ENCODE measurements at regions not wholly inside any gene's neighbourhood (a gene's known extent, or its start where the extent isn't known, plus 50 kb on each side); places are given as distances from the start of the nearest gene placed in this dataset.
A peak's percentile ranks its signal among the peaks of the same experiment; 100 is the strongest.
"Not testable (repeated sequence)": the region's sequence is repeated elsewhere in the genome, so short reads cannot be mapped to it uniquely, and the experiment has no call there.

GRCh38 chr14:44385906-44386305 lies 121.2 kb downstream of the FSCB start:
- no peak for DNase-seq (ENCODE audit: low read depth)

GRCh38 chr14:44385296-44385695 lies 121.8 kb downstream of the FSCB start:
- DNase-seq (ENCODE audit: low read depth): not testable (repeated sequence)

GRCh38 chr14:44384601-44385293 lies 122.3 kb downstream of the FSCB start:
- DNase-seq (ENCODE audit: low read depth): not testable (repeated sequence)

- DNase-seq (ENCODE audit: low read depth): no peak
Observed at GRCh38 chr14:44384093-44384492, 123.0 kb downstream of the FSCB start.

GRCh38 chr14:44383636-44384035 lies 123.4 kb downstream of the FSCB start:
- no peak for DNase-seq (ENCODE audit: low read depth)

- no peak for DNase-seq (ENCODE audit: low read depth)
Observed at GRCh38 chr14:44379292-44379977, 127.6 kb downstream of the FSCB start.

GRCh38 chr14:44374906-44375305 lies 132.2 kb downstream of the FSCB start:
- no peak for DNase-seq (ENCODE audit: low read depth)

GRCh38 chr14:44372807-44373489 lies 134.1 kb downstream of the FSCB start:
- DNase-seq (ENCODE audit: low read depth): no peak

- no peak for DNase-seq (ENCODE audit: low read depth)
Observed at GRCh38 chr14:44372231-44372630, 134.9 kb downstream of the FSCB start.

GRCh38 chr14:44370727-44371126 lies 136.4 kb downstream of the FSCB start:
- no peak for DNase-seq (ENCODE audit: low read depth)

- no peak for DNase-seq (ENCODE audit: low read depth)
Observed at GRCh38 chr14:44369401-44370123, 137.5 kb downstream of the FSCB start.

GRCh38 chr14:44361083-44361482 lies 146.0 kb downstream of the FSCB start:
- no peak for DNase-seq (ENCODE audit: low read depth)

- DNase-seq (ENCODE audit: low read depth): no peak
Observed at GRCh38 chr14:44353805-44354204, 153.3 kb downstream of the FSCB start.

- no peak for DNase-seq (ENCODE audit: low read depth)
Observed at GRCh38 chr14:44352201-44352600, 154.9 kb downstream of the FSCB start.

GRCh38 chr14:44347316-44347715 lies 159.8 kb downstream of the FSCB start:
- no peak for DNase-seq (ENCODE audit: low read depth)

GRCh38 chr14:44341116-44341515 lies 166.0 kb downstream of the FSCB start:
- no peak for DNase-seq (ENCODE audit: low read depth)

GRCh38 chr14:44339862-44340261 lies 167.2 kb downstream of the FSCB start:
- no peak for DNase-seq (ENCODE audit: low read depth)

GRCh38 chr14:44339231-44339630 lies 167.9 kb downstream of the FSCB start:
- DNase-seq (ENCODE audit: low read depth): no peak

GRCh38 chr14:44317441-44317746 lies 189.7 kb downstream of the FSCB start:
- DNase-seq (ENCODE audit: low read depth): no peak

- DNase-seq (ENCODE audit: low read depth): peak; percentile 77
Observed at GRCh38 chr14:44316647-44317440, 190.2 kb downstream of the FSCB start.

- DNase-seq (ENCODE audit: low read depth): no peak
Observed at GRCh38 chr14:44309331-44309730, 197.8 kb downstream of the FSCB start.

GRCh38 chr14:44300916-44301315 lies 206.2 kb downstream of the FSCB start:
- DNase-seq (ENCODE audit: low read depth): no peak
